A673 (cell line): ENCODE measurements at regions not wholly inside any gene's neighbourhood (a gene's known extent, or its start where the extent isn't known, plus 50 kb on each side); places are given as distances from the start of the nearest gene placed in this dataset.

Source experiments
- BruUV-seq: library from RNA; stranded (reverse); fragments of 400-500 nt; replicated peaks from 2 replicates; lab custom pipeline; 2021; lab: Mats Ljungman, UMichigan
- CTCF ChIA-PET: fragments of 300-600 bp; sonication (Branson Sonifier 250); formaldehyde crosslinking; loops from one replicate; lab custom pipeline; 2022; ENCODE audit warnings: antibody characterized with exemption; lab: Charles Lee
- POLR2A ChIA-PET: fragments of 300-600 bp; sonication (Branson Sonifier 250); formaldehyde crosslinking; loops from one replicate; lab custom pipeline; 2022; ENCODE audit warnings: antibody characterized with exemption; ENCODE audit not compliant: low non-redundant PET; lab: Charles Lee
- DNase-seq: peaks from one replicate; pipeline ENCODE4 v3.0.0-alpha.2; 2015; ENCODE audit warnings: low spot score
- H3K27ac ChIP-seq: fragments of 200-600 bp; sonication (generic); 2 replicates; pipeline ENCODE4 v1.5.1; 2016; ENCODE audit warnings: mixed run types, low read depth, mild to moderate bottlenecking, mixed read lengths, antibody characterized with exemption, low read length; ENCODE audit not compliant: poor library complexity, severe bottlenecking
- H3K27me3 ChIP-seq: fragments of 200-600 bp; sonication (generic); replicated peaks from 2 replicates; pipeline ENCODE4 v1.6.1; 2017; ENCODE audit warnings: mixed run types, low read depth, mild to moderate bottlenecking, mixed read lengths, antibody characterized with exemption, low read length; ENCODE audit not compliant: insufficient read depth, poor library complexity
- H3K36me3 ChIP-seq: fragments of 200-600 bp; sonication (generic); 2 replicates; pipeline ENCODE4 v1.6.1; 2016; ENCODE audit warnings: mixed run types, mild to moderate bottlenecking, mixed read lengths, antibody characterized with exemption, low read length; ENCODE audit not compliant: insufficient read depth, poor library complexity, severe bottlenecking
- H3K4me1 ChIP-seq: fragments of 200-600 bp; sonication (generic); 2 replicates; pipeline ENCODE4 v1.6.1; 2017; ENCODE audit warnings: mixed run types, mild to moderate bottlenecking, mixed read lengths, antibody characterized with exemption, low read length; ENCODE audit not compliant: insufficient read depth, poor library complexity, severe bottlenecking
- H3K4me3 ChIP-seq: fragments of 200-600 bp; sonication (generic); 2 replicates; pipeline ENCODE4 v1.5.1; 2016; ENCODE audit warnings: low read depth, mixed run types, mild to moderate bottlenecking, mixed read lengths, low read length; ENCODE audit not compliant: poor library complexity, severe bottlenecking
- H3K9me3 ChIP-seq: fragments of 200-600 bp; sonication (generic); 2 replicates; pipeline ENCODE4 v1.6.1; 2016; ENCODE audit warnings: mixed run types, low read depth, mild to moderate bottlenecking, mixed read lengths, antibody characterized with exemption, low read length; ENCODE audit not compliant: poor library complexity, severe bottlenecking
- CTCF ChIP-seq: fragments of 300-800, 200-600 bp; sonication (generic); conservative IDR thresholded peaks from 2 replicates; pipeline ENCODE4 v1.5.1; 2017; ENCODE audit warnings: low read depth, mild to moderate bottlenecking, antibody characterized with exemption, low read length, moderate library complexity, mixed read lengths
- EZH2 ChIP-seq: fragments of 200-600 bp; sonication (generic); IDR thresholded peaks from 2 replicates; pipeline ENCODE4 v1.6.1; 2017; ENCODE audit warnings: borderline replicate concordance, low read depth, mild to moderate bottlenecking, mixed read lengths, antibody characterized with exemption, low read length; ENCODE audit not compliant: poor library complexity, severe bottlenecking
- intact Hi-C: fragments of 100-400 bp; cut with micrococcal nuclease; formaldehyde crosslinking; loops from one replicate; pipeline ENCODE4 v1.10.0; 2022; ENCODE audit not compliant: unreplicated experiment

DNA sequence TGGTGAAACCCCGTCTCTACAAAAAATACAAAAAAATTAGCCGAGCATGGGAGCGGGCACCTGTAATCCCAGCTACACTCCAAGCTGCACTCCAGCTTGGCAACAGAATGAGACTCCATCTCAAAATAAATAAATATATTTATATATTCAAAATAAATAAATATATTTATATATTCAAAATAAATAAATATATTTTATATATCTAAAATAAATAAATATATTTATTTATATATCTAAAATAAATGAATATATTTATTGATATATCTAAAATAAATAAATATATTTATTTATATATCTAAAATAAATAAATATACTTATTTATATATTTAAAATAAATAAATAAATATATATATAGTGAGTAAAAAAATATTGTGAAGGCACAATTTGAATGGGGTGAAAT is 63.4 kb upstream of the EXOC1L start:
- intact Hi-C loops, result no loop called here
- no peaks in the 10 kb centered on the region for H3K36me3 ChIP-seq
- H3K27ac ChIP-seq, result no peak overlapping the region
- DNase-seq, result no peak
- TF ChIP-seq EZH2 (no peak), CTCF (no peak)
- ChIA-PET POLR2A (no interaction called here), CTCF (no interaction called here)
- no TSS peak for BruUV-seq
- no peaks in the 10 kb centered on the region for H3K4me1 ChIP-seq
- no peaks in the 10 kb centered on the region for H3K9me3 ChIP-seq
- no peak overlapping the region for H3K4me3 ChIP-seq
- H3K27me3 ChIP-seq, result no peaks in the 10 kb centered on the region

GRCh38 chr4:55757356-55757952 is 62.1 kb upstream of the EXOC1L start:
- no peak for TF ChIP-seq EZH2
- TF ChIP-seq CTCF, result no peak
- ChIA-PET CTCF (no interaction called here), POLR2A (no interaction called here)
- no peak for DNase-seq
- Histone ChIP-seq H3K4me3 (no peak overlapping the region), H3K27me3 (no peaks in the 10 kb centered on the region), H3K9me3 (no peaks in the 10 kb centered on the region), H3K27ac (no peak overlapping the region), H3K36me3 (no peaks in the 10 kb centered on the region), H3K4me1 (no peaks in the 10 kb centered on the region)
- BruUV-seq, result no TSS peak
- intact Hi-C loops, result no loop called here

DNA sequence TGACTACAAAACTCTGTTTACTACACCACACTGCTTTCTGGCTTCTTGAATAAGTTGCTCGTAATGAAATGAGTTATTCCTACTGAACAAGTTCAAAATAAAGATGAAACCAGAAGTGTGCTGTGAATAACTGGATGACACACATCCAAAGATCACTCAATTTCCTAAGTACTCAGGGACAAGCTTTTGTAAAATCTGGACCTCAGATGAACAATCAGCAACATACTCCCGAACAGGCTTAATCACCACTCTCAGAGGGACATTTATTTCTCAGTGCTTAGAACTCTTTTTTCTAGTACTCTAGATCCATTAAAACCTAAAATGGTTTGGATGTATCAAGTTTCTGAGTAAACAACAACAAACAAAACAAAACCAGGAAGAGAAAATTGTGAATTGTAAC is 61.5 kb upstream of the EXOC1L start:
- DNase-seq, result no peak
- TF ChIP-seq CTCF (no peak), EZH2 (no peak)
- CTCF ChIA-PET, result no interaction called here
- Histone ChIP-seq H3K4me3 (no peak overlapping the region), H3K27ac (no peak overlapping the region), H3K36me3 (no peaks in the 10 kb centered on the region), H3K9me3 (no peaks in the 10 kb centered on the region), H3K27me3 (no peaks in the 10 kb centered on the region), H3K4me1 (no peaks in the 10 kb centered on the region)
- intact Hi-C loops, result no loop called here
- POLR2A ChIA-PET, result no interaction called here
- BruUV-seq, result no TSS peak
